Right cardiac atrium (tissue), 5 donors: ENCODE measurements at regions not wholly inside any gene's neighbourhood (a gene's known extent, or its start where the extent isn't known, plus 50 kb on each side); places are given as distances from the start of the nearest gene placed in this dataset.
A peak's percentile ranks its signal among the peaks of the same experiment; 100 is the strongest.
"Not testable (repeated sequence)": the region's sequence is repeated elsewhere in the genome, so short reads cannot be mapped to it uniquely, and the experiment has no call there.

Experiments
- ATAC-seq, 2 donors: fragments of 200-7000 bp; cut with Tn5 transposase; one replicate each; pipeline versions ENCODE4 v1.8.0 to v1.9.1; 2020; ENCODE audit warnings: moderate library complexity in 2 of 2, mild to moderate bottlenecking in 1 of 2
- DNase-seq, 3 donors: peaks; one replicate each; pipeline ENCODE4 v3.0.0-alpha.2; 2020
- H3K27ac ChIP-seq: one replicate; pipeline ENCODE4 v1.5.1; 2013; ENCODE audit warnings: mild to moderate bottlenecking, low read length, control low read depth, moderate library complexity
- H3K27me3 ChIP-seq: one replicate; pipeline ENCODE4 v1.6.1; 2013; ENCODE audit not compliant: control insufficient read depth, insufficient read depth
- H3K4me1 ChIP-seq: one replicate; pipeline ENCODE4 v1.6.1; 2013; ENCODE audit warnings: low read length; ENCODE audit not compliant: control insufficient read depth, insufficient read depth
- H3K4me3 ChIP-seq: one replicate; pipeline ENCODE4 v1.5.1; 2013; ENCODE audit warnings: low read length, control low read depth
- H3K9me3 ChIP-seq: one replicate; pipeline ENCODE4 v1.6.1; 2013; ENCODE audit warnings: low read length; ENCODE audit not compliant: control insufficient read depth
- WGBS: extraction: QIAGEN DNeasy Blood & Tissue Kit; methylation state at CpG from one replicate; pipeline ENCODE4 v1.1.7; 2013; 5-methylcytosine and 5-hydroxymethylcytosine counted together
- intact Hi-C, 4 donors: fragments of 100-400 bp; cut with DNase I; formaldehyde crosslinking; loops; one replicate each; pipeline versions ENCODE4 v1.11.0 to v1.14.0; 2022 to 2023
- donor health status: healthy with polysubstance abuse.
- donor health status: DM: no; HTN: yes; CAD: no.
- donor health status: DM: no; HTN: no; CAD: no.
- donor health status: DM: no; HTN: yes; CAD: no; lungs with severe emphysema.
- donor health status: DM: yes; HTN: yes; CAD: no.

- H3K4me3 ChIP-seq, intact Hi-C loops, DNase-seq, H3K4me1 ChIP-seq, H3K27ac ChIP-seq, H3K9me3 ChIP-seq, H3K27me3 ChIP-seq, ATAC-seq: not testable (repeated sequence)
- 81% methylated on average over 9 of the region's 9 CpGs for WGBS
These were observed 481.9 kb downstream of the PCDH7 start for GRCh38 chr4:31202054-31202453.

DNA sequence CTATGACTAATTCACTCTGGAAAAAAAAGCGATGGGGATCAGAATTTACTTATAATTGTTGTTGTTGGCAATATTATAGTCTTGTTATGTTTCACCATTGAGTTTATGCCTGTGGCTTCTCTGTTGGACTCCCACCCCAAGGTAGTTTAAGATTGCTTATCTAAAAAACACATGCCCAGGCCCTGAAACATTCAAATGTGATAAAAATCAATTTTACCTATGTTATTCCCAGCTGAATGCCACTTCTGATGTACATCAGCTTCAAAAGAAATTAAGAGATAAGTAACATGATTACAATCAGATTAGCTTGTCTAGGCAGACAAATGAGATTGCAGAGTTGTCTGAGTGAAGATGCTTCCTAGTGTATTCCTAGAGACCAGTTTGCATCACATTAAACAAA is 484.7 kb downstream of the PCDH7 start:
- no peak overlapping the region for H3K4me3 ChIP-seq
- intact Hi-C loops, result no loop called here

GRCh38 chr4:31220921-31221320 is 500.8 kb downstream of the PCDH7 start:
- H3K9me3 ChIP-seq, result no peaks in the 10 kb centered on the region
- no peak overlapping the region for H3K4me3 ChIP-seq
- H3K27me3 ChIP-seq, result no peaks in the 10 kb centered on the region
- intact Hi-C loops, result no loop called here
- H3K27ac ChIP-seq, result no peak overlapping the region
- DNase-seq, result no peak
- H3K4me1 ChIP-seq, result no peaks in the 10 kb centered on the region
- no peak for ATAC-seq

More for the DNA sequence above, 484.7 kb downstream of the PCDH7 start:
- no peak for ATAC-seq
- Histone ChIP-seq H3K4me1 (no peaks in the 10 kb centered on the region), H3K9me3 (no peaks in the 10 kb centered on the region), H3K27me3 (no peaks in the 10 kb centered on the region), H3K27ac (no peak overlapping the region)
- 72% methylated on average over 1 of the region's 1 CpG for WGBS
- no peak for DNase-seq

DNA sequence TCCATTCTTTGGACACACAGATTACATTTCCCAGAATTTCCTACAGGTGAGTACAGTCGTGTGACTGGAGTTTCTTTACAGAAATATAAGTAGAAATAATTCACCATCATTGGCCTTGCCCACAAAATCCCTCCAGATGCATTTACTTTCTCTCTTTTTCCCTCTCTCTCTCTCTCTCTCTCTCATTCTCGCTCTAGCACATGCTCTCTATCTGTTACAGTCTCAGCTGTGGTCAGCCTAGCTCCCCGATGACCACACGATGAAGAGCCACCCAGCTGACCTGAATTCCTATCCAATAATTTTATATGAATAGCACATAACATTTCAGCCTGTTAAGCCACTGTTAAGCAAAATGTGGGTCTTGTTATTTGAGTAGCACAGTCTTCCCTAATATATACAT is 507.9 kb downstream of the PCDH7 start:
- intact Hi-C loops, result no loop called here

DNA sequence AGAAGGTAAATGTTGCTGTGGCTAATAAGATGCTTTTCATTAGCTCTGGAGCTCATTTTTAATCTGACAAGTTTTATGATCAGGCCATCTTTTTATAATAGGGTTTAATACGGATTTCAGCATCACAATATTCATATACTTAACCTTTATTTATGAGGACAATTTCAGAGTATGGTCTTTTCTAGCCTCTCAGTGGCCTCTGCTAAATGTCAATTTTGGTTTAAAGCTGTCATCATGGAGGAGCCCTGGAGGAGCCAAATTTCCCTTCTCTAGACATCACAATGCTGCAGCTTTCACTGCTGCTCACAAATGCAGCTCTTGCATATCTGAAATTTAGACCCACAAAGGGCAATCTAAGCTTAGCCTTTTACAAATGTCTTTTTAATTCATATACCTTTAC is 510.4 kb downstream of the PCDH7 start:
- 56% methylated on average over 1 of the region's 1 CpG for WGBS
- ATAC-seq, result no peak
- DNase-seq, result no peak
- Histone ChIP-seq H3K9me3 (no peaks in the 10 kb centered on the region), H3K27ac (no peak overlapping the region), H3K4me3 (no peak overlapping the region), H3K4me1 (no peaks in the 10 kb centered on the region), H3K27me3 (no peaks in the 10 kb centered on the region)
- intact Hi-C loops, result no loop called here

More for the DNA sequence above, 507.9 kb downstream of the PCDH7 start:
- 79% methylated on average over 4 of the region's 4 CpGs for WGBS
- Histone ChIP-seq H3K27ac (no peak overlapping the region), H3K4me1 (no peaks in the 10 kb centered on the region), H3K9me3 (no peaks in the 10 kb centered on the region), H3K27me3 (no peaks in the 10 kb centered on the region), H3K4me3 (no peak overlapping the region)
- DNase-seq (no peak), ATAC-seq (no peak)

DNA sequence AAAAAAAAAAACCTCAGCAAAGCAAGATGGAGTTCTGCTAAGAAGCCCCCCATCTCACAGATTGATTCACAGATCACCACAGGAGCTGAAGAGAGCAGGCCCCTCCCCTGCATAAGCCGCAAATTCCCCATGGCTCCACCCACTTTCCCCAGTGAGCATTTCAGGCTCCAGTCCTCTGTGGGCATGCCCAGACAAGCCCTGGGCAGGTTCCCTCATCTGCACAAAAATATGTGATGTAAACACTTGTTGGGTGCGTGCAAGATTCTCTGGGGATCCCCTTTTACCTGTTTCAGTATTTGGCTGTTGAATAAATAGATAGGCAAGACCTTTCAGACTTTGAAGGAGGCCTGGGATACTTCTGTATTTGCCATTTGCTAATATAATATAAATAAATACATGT is 514.3 kb downstream of the PCDH7 start:
- no peaks in the 10 kb centered on the region for H3K4me1 ChIP-seq
- DNase-seq, result no peak
- peaks cover 3% of the 10 kb centered on the region for H3K9me3 ChIP-seq
- no peaks in the 10 kb centered on the region for H3K27me3 ChIP-seq
- no peak for ATAC-seq
- 95% methylated on average over 2 of the region's 2 CpGs for WGBS
- H3K4me3 ChIP-seq, result no peak overlapping the region
- H3K27ac ChIP-seq, result no peak overlapping the region
- intact Hi-C loops, result no loop called here

GRCh38 chr4:31234901-31235300 is 514.7 kb downstream of the PCDH7 start:
- H3K9me3 ChIP-seq, result peaks cover 3% of the 10 kb centered on the region
- ATAC-seq (no peak), DNase-seq (no peak)
- H3K4me1 ChIP-seq, result no peaks in the 10 kb centered on the region
- intact Hi-C loops, result no loop called here
- WGBS, result 79% methylated on average over 1 of the region's 1 CpG
- no peaks in the 10 kb centered on the region for H3K27me3 ChIP-seq
- no peak overlapping the region for H3K27ac ChIP-seq
- no peak overlapping the region for H3K4me3 ChIP-seq

DNA sequence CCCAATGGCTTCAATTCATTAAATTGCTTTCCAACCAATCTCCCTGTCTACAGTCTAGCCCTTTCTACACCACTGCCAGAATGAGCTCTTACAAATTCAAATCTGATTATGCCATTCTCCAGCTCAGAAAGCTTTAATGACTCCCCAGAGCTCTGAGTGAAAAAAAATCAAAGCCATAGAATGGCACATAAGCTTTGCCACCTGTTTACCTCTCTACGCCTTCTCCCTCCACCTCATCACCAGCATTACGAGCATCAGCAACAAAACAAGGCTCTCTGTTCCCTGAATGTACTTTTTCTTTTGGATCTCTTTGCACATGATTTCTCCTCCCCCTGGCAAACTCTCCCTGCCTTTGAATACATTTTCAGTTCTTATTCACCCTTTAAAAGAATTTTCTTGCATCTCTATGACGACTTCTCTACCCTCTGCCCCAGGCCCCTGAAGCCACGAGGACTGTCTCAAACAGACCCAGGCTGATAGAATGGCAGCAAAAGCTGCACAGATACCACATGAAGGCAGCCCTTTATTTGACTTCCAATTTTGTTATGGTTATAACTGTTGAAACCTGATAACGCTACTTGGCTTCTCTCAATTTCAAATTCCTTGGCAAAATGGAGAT is 516.0 kb downstream of the PCDH7 start:
- no peak for ATAC-seq
- 60% methylated on average over 5 of the region's 5 CpGs for WGBS
- no peak overlapping the region for H3K27ac ChIP-seq
- no peak for DNase-seq
- no peaks in the 10 kb centered on the region for H3K27me3 ChIP-seq
- no peaks in the 10 kb centered on the region for H3K4me1 ChIP-seq
- peaks cover 3% of the 10 kb centered on the region for H3K9me3 ChIP-seq
- intact Hi-C loops, result no loop called here
- no peak overlapping the region for H3K4me3 ChIP-seq

DNA sequence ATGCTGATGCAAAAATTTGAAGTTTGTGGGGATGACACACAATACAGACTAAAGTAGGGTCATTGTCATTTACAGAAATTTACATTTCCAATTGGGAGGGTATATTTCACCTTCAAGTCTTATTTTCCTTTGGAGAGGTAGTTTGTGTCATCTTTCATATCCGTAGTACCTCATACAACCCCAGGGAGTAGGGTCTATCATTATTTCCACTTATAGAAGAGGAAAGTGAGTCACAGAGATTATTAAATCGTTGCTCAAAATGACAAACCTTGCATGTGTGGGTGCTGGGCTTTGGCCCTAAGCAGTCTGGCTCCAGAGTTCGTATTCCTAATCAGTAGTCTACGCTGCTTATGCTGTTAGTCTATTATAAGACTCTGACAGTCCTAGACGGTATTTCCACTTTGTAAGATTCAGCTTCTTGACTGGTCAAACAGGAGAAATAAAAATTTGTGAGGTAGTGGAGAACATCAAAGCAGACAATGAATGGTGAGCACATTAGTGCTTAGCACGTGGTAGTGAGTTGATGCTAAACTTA is 516.5 kb downstream of the PCDH7 start:
- intact Hi-C loops, result no loop called here
- Histone ChIP-seq H3K9me3 (peaks cover 3% of the 10 kb centered on the region), H3K4me1 (no peaks in the 10 kb centered on the region), H3K27me3 (no peaks in the 10 kb centered on the region), H3K27ac (no peak overlapping the region), H3K4me3 (no peak overlapping the region)
- DNase-seq (no peak), ATAC-seq (peak in 1 of 2 donors; percentile 32)
- WGBS, result 54% methylated on average over 6 of the region's 6 CpGs

- intact Hi-C loops, result no loop called here
- no peak for DNase-seq
- Histone ChIP-seq H3K27ac (no peak overlapping the region), H3K4me3 (no peak overlapping the region), H3K4me1 (no peaks in the 10 kb centered on the region), H3K9me3 (peaks cover 3% of the 10 kb centered on the region), H3K27me3 (no peaks in the 10 kb centered on the region)
- no peak for ATAC-seq
These were observed 517.1 kb downstream of the PCDH7 start for GRCh38 chr4:31237233-31237632.

GRCh38 chr4:31239886-31240285 is 519.7 kb downstream of the PCDH7 start:
- H3K4me1 ChIP-seq, result no peaks in the 10 kb centered on the region
- no peak for ATAC-seq
- H3K9me3 ChIP-seq, result peaks cover 3% of the 10 kb centered on the region
- H3K27ac ChIP-seq, result no peak overlapping the region
- no peak for DNase-seq
- H3K27me3 ChIP-seq, result no peaks in the 10 kb centered on the region
- no peak overlapping the region for H3K4me3 ChIP-seq
- intact Hi-C loops, result no loop called here

- intact Hi-C loops, result no loop called here
- WGBS, result 92% methylated on average over 1 of the region's 1 CpG
- no peak for DNase-seq
These were observed 521.4 kb downstream of the PCDH7 start for GRCh38 chr4:31241504-31242106.

More at GRCh38 chr4:31241504-31242106, 521.4 kb downstream of the PCDH7 start:
- Histone ChIP-seq H3K4me3 (no peak overlapping the region), H3K9me3 (peaks cover 3% of the 10 kb centered on the region), H3K4me1 (no peaks in the 10 kb centered on the region), H3K27ac (no peak overlapping the region), H3K27me3 (no peaks in the 10 kb centered on the region)
- ATAC-seq, result no peak
